Esophagus muscularis mucosa (tissue), 4 donors: ENCODE measurements at regions not wholly inside any gene's neighbourhood (a gene's known extent, or its start where the extent isn't known, plus 50 kb on each side); places are given as distances from the start of the nearest gene placed in this dataset.

Source experiments
- DNase-seq: peaks from one replicate; pipeline ENCODE4 v3.0.0-alpha.2; 2017; ENCODE audit errors: extremely low spot score
- H3K27ac ChIP-seq, 4 donors: fragments of 200-600 bp; sonication (generic); replicated peaks in 1 of 4; 1 replicate in 3 of 4; 2 replicates in 1 of 4; pipeline ENCODE4 v1.5.1; 2016 to 2019; ENCODE audit warnings: mild to moderate bottlenecking in 1 of 4
- H3K27me3 ChIP-seq, 4 donors: fragments of 200-600 bp; sonication (generic); one replicate each; pipeline versions ENCODE4 v1.5.1 to v1.6.0; 2016 to 2019
- H3K36me3 ChIP-seq, 4 donors: fragments of 200-600 bp; sonication (generic); one replicate each; pipeline ENCODE4 v1.5.1; 2016 to 2019
- H3K4me1 ChIP-seq, 4 donors: fragments of 200-600 bp; sonication (generic); one replicate each; pipeline ENCODE4 v1.5.1; 2016 to 2019
- H3K4me3 ChIP-seq, 4 donors: fragments of 200-600 bp; sonication (generic); 1 replicate in 2 of 4; 2 replicates in 2 of 4; pipeline ENCODE4 v1.5.1; 2016 to 2019; ENCODE audit warnings: mild to moderate bottlenecking in 4 of 4, moderate library complexity in 1 of 4
- H3K9me3 ChIP-seq, 4 donors: fragments of 200-600 bp; sonication (generic); 1 replicate in 3 of 4; 2 replicates in 1 of 4; pipeline ENCODE4 v1.5.1; 2016 to 2019
- EP300 ChIP-seq: sonication (generic); formaldehyde crosslinking; IDR thresholded peaks from one replicate; pipeline ENCODE4 v1.6.1; 2017; ENCODE audit warnings: antibody characterized with exemption
- POLR2A ChIP-seq: fragments of 450-650 bp; IDR thresholded peaks from one replicate; pipeline ENCODE4 v1.6.1; 2017; ENCODE audit warnings: antibody characterized with exemption, moderate library complexity, mild to moderate bottlenecking, low read depth
- POLR2AphosphoS5 ChIP-seq, 2 donors: sonication (generic); formaldehyde crosslinking; IDR thresholded peaks; one replicate each; pipeline ENCODE4 v1.6.1; 2017; ENCODE audit warnings: antibody characterized with exemption in 2 of 2
- WGBS: methylation state at CpG from one replicate; pipeline ENCODE4 v1.1.5; 2018; 5-methylcytosine and 5-hydroxymethylcytosine counted together
- intact Hi-C: fragments of 100-400 bp; cut with DNase I; formaldehyde crosslinking; loops from one replicate; pipeline ENCODE4 v1.15.1; 2023
- TF ChIP-seq, protein P1 (sequence below), 3 experiments: fragments of 200-600 bp in 2 of 3; fragments of 450-650 bp in 1 of 3; sonication (generic) in 2 of 3; IDR thresholded peaks; one replicate each; pipeline ENCODE4 v1.5.1; 2017 to 2019; ENCODE audit warnings: antibody characterized with exemption in 3 of 3, mild to moderate bottlenecking in 2 of 3, moderate library complexity in 1 of 3

GRCh38 chr13:86665842-86666241 is 866.6 kb upstream of the SLITRK6 start:
- no peak overlapping the region for H3K4me3 ChIP-seq
- DNase-seq, result no peak
- TF ChIP-seq, protein P1, sequence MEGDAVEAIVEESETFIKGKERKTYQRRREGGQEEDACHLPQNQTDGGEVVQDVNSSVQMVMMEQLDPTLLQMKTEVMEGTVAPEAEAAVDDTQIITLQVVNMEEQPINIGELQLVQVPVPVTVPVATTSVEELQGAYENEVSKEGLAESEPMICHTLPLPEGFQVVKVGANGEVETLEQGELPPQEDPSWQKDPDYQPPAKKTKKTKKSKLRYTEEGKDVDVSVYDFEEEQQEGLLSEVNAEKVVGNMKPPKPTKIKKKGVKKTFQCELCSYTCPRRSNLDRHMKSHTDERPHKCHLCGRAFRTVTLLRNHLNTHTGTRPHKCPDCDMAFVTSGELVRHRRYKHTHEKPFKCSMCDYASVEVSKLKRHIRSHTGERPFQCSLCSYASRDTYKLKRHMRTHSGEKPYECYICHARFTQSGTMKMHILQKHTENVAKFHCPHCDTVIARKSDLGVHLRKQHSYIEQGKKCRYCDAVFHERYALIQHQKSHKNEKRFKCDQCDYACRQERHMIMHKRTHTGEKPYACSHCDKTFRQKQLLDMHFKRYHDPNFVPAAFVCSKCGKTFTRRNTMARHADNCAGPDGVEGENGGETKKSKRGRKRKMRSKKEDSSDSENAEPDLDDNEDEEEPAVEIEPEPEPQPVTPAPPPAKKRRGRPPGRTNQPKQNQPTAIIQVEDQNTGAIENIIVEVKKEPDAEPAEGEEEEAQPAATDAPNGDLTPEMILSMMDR (IDR thresholded peaks at IDR 0.05), result no peak
- TF ChIP-seq POLR2A, result no peak
- TF ChIP-seq EP300, result no peak
- no peak for TF ChIP-seq POLR2AphosphoS5 (IDR thresholded peaks at IDR 0.05)
- 90% methylated on average over 3 of the region's 3 CpGs for WGBS
- no peaks in the 10 kb centered on the region for H3K4me1 ChIP-seq
- H3K9me3 ChIP-seq, result peaks cover 0 to 10% (median 5%) of the 10 kb centered on the region in 4 donors
- no peak overlapping the region for H3K27ac ChIP-seq
- intact Hi-C loops, result no loop called here
- H3K27me3 ChIP-seq, result no peaks in the 10 kb centered on the region
- H3K36me3 ChIP-seq, result no peaks in the 10 kb centered on the region

- Histone ChIP-seq H3K4me3 (no peak overlapping the region), H3K36me3 (no peaks in the 10 kb centered on the region), H3K4me1 (no peaks in the 10 kb centered on the region), H3K9me3 (no peaks in the 10 kb centered on the region), H3K27me3 (no peaks in the 10 kb centered on the region), H3K27ac (no peak overlapping the region)
- DNase-seq, result no peak
- intact Hi-C loops, result no loop called here
- TF ChIP-seq EP300 (no peak), POLR2A (no peak), POLR2AphosphoS5 (IDR thresholded peaks at IDR 0.05) (no peak)
- TF ChIP-seq, protein P1 (IDR thresholded peaks at IDR 0.05), result no peak
Observed at GRCh38 chr13:86673931-86674431, 874.8 kb upstream of the SLITRK6 start.

DNA sequence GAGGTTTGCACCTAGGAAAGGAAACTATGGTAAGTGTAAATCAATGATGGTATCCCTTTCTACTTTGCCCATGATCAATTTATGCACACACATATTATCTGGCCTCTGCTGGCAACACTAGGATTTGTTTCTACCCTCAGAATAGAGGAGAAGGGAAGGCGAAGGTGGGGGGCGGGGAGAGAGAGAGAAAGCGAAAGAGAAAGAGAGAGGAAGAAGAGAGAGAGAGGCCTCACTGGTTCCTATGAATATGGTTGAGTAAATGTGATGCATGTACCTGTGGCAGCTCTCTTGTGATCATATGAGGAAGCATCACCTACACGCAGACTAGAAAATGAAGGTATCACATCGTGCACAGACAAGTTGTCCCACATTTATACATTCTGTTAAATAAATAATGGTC is 882.0 kb upstream of the SLITRK6 start:
- no peaks in the 10 kb centered on the region for H3K36me3 ChIP-seq
- H3K27me3 ChIP-seq, result no peaks in the 10 kb centered on the region
- WGBS, result 63% methylated on average over 5 of the region's 5 CpGs
- H3K27ac ChIP-seq, result no peak overlapping the region
- intact Hi-C loops, result no loop called here
- H3K4me3 ChIP-seq, result no peak overlapping the region
- DNase-seq, result no peak
- no peaks in the 10 kb centered on the region for H3K9me3 ChIP-seq
- TF ChIP-seq EP300 (no peak), POLR2A (no peak), POLR2AphosphoS5 (IDR thresholded peaks at IDR 0.05) (no peak)
- TF ChIP-seq, protein P1 (IDR thresholded peaks at IDR 0.05), result no peak
- H3K4me1 ChIP-seq, result no peaks in the 10 kb centered on the region

- Histone ChIP-seq H3K27me3 (no peaks in the 10 kb centered on the region), H3K4me1 (no peaks in the 10 kb centered on the region), H3K4me3 (no peak overlapping the region), H3K36me3 (no peaks in the 10 kb centered on the region), H3K27ac (no peak overlapping the region), H3K9me3 (no peaks in the 10 kb centered on the region)
- intact Hi-C loops, result no loop called here
- TF ChIP-seq POLR2AphosphoS5 (IDR thresholded peaks at IDR 0.05) (no peak), EP300 (no peak), POLR2A (no peak)
- TF ChIP-seq, protein P1 (IDR thresholded peaks at IDR 0.05), result no peak
- DNase-seq, result no peak
Observed at GRCh38 chr13:86684402-86684801, 885.2 kb upstream of the SLITRK6 start.

GRCh38 chr13:86689911-86690310 is 890.7 kb upstream of the SLITRK6 start:
- no peaks in the 10 kb centered on the region for H3K36me3 ChIP-seq
- no peaks in the 10 kb centered on the region for H3K9me3 ChIP-seq
- H3K27me3 ChIP-seq, result no peaks in the 10 kb centered on the region
- TF ChIP-seq, protein P1 (IDR thresholded peaks at IDR 0.05), result no peak
- TF ChIP-seq POLR2AphosphoS5 (IDR thresholded peaks at IDR 0.05), result no peak
- TF ChIP-seq EP300, result no peak
- no peak for TF ChIP-seq POLR2A
- 65% methylated on average over 2 of the region's 2 CpGs for WGBS
- H3K4me1 ChIP-seq, result no peaks in the 10 kb centered on the region
- H3K27ac ChIP-seq, result no peak overlapping the region
- DNase-seq, result no peak
- H3K4me3 ChIP-seq, result no peak overlapping the region
- intact Hi-C loops, result no loop called here
